CD4-positive, alpha-beta T cell treated with Interleukin-2 at 100 ng/mL for 4 hours (primary cell): ENCODE measurements at regions not wholly inside any gene's neighbourhood (a gene's known extent, or its start where the extent isn't known, plus 50 kb on each side); places are given as distances from the start of the nearest gene placed in this dataset.

Experiments
- DNase-seq: peaks from one replicate; pipeline ENCODE4 v3.0.0-alpha.2; 2020; ENCODE audit warnings: low spot score

DNA sequence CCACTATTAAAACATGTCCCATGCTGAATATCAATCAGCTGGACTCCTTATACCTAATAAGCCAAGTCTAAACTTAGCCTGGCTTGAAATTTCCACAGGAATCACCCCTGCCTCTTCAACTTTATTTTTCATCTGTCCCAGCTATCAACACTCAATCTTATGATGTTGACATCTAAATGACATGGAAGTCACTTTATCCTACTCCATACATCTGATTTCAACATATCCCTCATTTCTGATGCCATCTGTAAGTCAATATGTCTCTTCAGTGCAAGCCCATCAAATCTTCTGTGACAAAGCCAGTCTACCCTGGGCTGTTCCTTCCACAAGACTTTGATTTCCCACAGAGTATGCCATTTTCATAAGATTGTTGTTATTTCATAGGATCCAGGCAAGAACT is 143.6 kb upstream of the SEMA6D start:
- no peak for DNase-seq

DNA sequence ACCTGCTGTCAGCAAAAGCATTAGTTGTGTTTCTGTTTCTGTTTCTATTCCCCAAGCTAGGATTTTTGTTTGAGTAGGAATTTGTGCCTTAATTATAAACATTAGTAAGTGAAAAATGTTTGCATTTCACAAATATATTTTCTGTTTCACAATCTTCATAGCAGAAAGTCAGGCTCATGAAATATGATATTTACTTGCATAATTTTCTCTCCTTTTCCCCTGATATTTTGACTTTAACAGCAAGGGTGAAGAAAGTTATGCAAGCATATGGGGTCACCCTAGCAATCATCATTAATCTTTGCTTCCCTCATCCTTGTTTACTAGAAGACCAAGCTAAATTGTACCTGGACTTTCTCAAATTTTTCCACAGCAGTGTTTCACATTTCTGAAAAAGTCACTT is 140.3 kb upstream of the SEMA6D start:
- DNase-seq, result no peak

DNA sequence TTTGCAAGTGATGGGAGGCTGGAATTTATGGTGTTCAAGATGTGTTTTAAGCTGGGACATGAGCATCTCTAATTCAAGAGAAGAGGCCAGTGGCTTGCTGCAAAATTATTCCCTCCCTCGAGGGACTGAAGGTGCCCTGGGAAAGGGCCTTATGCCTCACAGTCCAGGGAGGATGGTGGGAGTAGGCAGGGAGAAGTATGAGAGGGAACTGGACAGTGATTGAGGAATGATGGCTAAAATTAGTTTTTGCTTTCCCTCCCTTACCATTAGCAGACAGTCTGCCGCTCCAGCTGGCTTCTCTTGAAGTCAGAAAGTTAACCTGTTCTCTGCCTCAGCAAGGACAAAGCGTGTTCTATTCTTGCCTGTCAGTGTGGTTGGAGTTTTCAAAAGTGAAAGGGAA is 139.8 kb upstream of the SEMA6D start:
- no peak for DNase-seq

DNA sequence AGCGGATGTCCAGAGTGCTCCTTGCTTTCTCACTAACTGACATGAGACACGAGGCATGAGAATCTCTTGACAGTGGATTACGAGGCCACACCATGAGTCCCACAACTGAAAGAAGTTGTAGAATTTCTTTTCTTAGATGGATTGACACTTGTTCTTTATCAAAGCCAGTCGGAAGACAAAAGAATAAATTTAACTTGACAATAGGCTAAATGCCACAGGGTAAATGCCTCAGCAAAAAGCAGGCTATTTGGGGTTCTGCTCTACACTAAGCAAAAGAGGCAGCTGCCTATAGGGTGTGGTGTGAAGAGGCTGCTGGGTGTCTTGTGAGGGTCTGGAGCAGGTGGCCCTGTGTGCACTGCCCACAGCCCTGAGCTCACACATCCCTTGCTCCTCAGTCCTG is 135.1 kb upstream of the SEMA6D start:
- no peak for DNase-seq

DNA sequence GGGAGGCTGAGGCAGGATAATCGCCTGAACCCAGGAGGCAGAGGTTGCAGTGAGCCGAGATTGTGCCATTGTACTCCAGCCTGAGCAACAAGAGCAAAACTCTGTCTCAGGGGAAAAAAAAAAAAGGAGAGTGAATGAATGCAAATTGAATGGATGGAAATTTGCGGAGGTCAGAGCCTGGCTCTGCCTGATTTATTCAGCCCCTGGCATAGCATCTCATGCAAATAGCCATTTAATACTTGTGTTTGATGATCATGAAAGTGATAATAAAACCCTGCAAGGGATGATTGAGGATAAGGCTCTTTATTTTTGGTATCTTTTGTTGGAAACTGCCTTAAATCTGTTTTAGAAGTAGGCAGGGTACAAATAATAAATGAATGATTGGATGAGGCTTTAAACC is 133.0 kb upstream of the SEMA6D start:
- DNase-seq, result no peak

DNA sequence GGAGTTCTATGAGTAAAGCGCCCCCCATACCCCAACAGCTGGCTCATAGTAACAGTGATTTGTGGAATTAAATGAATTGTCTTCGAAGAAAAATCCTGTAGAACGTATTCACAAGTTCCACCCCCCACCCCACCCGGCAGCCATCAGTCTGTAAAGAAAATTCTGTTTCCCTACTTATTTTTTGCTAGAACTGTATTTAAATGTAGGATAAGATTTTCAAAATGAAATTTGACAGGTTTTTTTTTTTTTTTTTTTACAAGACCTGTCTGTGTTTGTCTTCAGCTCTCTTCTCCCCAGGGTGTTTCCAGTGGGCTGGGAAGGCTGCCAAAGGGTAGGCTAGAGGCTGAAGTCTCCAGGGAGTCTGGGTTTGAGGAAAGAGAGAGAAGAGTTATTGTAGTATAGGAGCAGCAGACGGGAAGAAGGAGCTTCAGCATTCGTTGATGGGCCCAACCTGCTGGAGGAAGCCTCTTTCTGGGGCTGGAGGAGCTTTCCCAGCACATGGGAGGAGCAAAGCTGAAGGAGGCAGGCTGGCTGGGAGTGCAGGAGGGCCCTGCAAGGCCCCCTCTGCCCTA is 130.6 kb upstream of the SEMA6D start:
- no peak for DNase-seq

DNA sequence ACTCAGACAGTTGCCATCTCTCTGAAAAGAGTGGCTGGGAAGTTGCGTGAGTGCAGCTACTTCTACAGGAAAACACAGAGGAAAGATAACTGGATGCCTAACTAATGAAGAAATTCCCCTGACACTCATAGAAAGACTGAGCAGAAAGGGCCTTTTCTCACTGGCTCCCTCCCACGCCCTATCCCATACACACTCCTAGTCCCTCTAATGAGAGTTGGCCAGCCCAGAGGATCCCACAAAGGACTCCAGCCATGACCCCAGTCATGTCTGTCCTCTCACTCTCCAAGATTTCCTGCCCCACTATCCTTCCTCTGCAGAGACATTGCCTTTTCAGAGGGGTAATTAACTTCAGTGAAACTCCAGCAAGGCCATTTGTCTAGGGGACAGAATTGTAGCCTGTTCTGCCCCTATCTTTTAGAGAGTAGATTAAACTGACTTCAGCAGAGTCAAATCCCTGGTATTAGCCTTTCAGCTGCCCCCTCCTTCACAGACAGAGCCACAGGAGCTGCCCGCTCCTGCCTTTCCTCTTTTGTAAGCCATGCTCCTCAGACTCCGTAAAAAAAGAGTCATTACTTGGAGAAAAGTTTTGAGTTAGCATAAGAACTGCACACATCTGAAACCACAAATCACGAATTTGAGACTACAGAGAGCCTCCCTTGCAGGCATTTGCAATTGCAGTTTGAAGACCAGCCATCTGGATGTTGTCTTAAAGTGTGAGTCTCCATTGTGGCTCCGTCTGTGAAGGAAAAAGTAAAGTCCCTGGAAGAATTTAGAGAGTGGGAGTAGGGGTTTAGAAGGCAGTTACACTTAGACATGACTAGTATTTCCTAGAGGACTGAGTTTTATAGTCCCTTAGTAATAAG is 129.1 kb upstream of the SEMA6D start:
- DNase-seq, result no peak

DNA sequence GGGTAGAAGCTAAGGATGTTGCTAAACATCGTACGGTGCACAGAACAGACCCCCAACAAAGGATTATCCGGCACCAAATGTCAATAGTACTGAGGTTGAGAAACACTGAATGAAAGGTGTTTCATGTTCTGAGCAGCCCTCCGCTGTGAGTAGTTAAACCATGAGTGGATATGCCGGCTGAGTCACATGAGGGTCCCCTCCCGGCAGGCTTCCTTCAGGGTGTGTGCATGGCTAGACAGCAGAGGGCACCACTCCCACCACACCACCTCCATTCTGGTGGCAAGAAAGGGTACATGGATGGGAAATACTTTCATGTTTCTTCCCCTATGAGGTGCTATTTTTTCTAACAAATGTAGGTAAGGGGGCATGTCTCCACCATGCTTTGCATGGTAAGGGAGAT is 128.3 kb upstream of the SEMA6D start:
- no peak for DNase-seq

DNA sequence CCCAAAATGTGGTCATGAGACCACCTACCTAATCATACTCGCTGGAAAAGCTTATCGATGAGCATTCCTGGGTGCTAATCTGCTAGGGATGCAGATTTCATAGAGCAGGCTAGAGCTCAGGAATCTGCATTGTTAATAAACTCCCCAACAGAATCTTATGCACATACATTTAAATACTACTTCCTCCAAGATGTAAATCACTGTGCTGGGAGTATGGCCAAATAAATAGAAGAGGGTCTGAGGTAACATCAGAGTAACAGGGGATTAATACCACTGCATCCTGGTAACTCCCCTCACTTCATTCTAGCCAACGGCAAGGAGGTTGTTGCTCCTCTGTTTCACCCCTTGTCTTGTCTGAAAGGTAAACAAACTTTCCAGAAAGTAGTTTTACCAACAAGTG is 118.3 kb upstream of the SEMA6D start:
- no peak for DNase-seq

DNA sequence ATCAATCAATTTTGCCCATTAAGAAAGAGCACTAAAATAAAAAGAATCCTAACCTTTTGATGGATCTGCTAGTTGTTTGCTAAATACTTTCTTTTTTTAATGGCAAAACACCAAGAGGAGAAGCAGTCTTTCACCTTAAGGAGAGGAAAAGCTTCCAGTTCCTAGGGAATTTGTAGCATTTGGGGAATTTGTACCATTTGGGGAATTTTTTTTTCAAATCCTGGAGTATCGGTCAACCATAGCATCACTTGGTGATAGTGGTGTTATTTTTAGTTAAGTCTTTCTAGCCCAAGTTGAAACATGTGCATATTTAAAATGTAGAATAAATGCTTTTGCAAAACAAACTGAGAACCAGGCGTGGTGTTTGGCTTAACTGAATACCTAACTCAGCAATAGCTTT is 117.5 kb upstream of the SEMA6D start:
- DNase-seq, result no peak

DNA sequence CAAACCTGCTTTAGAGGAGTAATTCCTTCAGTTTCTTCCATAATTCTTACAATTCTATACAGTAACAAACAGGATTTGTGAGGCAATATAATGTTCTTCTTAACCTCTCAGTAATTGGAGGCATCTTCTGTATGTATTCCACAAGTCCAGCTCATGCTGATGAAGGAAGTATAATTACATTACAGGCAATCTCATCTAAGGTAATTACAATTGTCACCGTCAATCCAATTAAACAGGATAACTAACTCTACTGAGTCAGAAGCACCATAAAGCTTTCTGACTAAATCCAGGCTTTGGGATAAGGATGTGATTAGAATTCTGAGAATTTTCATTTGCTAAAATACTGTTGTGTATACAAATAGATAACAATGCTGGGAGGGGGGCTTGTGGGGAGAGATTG is 115.2 kb upstream of the SEMA6D start:
- DNase-seq, result no peak

DNA sequence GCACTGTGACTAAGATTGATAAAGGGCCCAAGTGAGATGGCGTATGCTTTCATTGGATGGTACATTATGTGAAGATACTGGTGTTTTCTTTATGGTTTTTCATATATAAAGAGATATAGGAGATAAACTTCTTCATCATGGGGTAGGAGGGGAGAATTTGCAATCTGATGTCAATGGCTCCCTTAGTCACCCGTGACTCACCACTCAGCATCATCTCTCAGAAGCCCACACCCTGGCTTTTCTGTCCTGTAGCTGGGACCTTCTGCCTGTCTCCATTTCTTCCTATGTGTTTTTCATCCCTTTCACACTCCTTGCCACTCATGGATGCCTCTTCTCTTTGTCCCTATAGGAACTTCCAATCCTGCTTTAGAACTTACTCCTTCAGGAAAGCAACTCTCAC is 114.3 kb upstream of the SEMA6D start:
- DNase-seq, result no peak

DNA sequence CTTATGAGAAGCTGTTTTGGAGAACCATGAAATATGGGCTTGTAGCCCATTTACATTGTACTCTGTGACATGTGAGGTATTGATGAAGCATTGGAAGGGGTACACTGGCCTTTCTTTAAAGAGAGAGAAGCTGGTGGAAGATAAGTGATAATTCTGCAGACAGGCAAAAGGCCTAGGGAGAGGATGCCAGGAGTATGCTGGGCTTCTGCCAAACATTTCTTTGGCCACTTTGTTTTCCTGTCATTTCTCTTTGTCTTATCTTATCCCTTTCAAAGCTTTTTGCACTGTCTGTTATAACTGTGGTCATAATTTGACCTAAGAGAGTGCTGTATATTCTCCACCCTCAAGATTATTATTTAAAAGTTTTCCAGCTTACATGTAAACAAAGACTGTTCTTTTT is 109.6 kb upstream of the SEMA6D start:
- DNase-seq, result no peak

DNA sequence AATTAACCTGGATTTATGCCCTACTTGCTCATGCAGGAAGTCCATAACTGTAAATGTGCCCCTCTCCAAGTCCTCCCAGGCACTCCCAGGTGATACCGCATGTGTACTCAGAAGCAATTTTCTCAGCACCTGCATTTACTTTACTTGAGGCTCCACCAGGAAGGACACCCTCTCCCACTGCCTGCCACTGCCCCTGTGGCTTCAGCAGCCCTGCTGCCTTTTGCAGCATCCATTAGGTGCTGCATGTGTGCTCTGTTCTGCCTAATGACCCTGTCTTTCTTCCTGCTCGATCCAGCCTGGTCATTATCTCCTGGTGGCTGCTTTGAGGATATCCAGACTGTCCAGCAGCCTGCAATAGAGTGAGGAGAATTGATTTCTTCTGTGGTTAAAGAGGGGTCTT is 107.6 kb upstream of the SEMA6D start:
- no peak for DNase-seq

DNA sequence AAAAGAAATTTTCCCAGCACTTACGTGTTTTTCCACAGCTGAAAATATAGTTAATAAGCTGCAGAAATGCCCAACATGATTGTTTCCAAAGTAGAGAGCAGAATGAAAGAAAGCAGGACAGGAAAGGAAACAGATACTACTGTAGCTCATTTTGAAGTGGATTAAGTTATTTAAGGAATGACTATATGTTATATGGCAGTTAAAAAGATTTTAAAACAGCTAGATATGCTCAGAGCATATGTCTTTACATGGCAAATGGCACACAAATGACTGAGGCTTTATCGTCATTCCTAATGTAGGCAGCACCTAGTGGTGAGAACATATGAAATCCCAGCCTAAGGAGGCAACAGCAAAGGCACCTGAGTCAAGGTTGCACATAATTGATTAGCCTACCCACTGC is 106.6 kb upstream of the SEMA6D start:
- DNase-seq, result no peak

DNA sequence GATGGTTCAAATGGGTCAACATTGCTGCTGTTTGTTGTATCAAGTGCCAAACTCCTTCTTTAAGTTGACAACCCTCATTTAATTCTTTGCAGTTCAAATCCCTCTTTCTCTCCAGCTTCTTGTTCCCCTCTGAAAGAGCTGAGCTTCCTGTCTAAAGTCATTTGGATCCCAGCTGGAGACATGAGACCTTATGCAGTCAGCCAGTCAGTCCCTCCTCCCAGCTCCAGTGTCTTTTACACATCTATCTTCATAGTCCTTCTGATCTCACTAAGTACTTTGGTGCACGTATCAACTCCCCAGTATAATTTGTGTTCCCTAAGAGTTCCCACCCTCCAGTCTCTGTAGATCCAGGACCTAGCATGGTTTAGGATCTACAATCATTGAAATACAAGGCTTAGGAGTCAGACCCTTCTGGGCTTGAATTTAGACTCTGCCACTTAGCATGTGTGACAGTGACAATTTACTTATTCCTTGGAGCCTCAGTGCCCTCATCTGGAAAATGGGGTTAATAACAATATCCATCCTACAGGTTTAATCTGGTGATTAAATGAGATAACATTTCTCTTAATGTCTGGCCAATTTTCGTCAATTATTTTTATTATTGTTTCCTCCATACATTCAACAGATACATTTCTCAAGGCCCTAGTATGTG is 102.8 kb upstream of the SEMA6D start:
- no peak for DNase-seq

DNA sequence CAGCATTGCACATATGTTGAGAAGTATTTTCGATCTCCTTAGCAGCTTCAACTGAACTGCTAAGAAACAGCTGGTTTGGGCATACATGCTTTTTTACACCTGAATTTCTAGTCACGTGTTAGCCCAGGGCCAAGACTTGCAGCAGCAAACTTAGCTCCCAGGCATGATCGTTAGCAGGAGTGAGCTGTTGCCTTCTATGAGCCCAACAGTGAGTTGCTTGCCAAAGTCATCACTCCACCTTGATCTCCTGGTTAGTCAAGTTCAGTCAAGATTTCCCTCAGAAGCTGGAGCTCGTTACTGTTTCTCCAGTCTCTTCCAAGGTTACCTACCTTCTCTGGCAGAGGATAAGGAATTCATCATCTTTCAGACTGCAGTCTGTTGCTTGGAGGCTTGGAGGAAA is 100.4 kb upstream of the SEMA6D start:
- no peak for DNase-seq

DNA sequence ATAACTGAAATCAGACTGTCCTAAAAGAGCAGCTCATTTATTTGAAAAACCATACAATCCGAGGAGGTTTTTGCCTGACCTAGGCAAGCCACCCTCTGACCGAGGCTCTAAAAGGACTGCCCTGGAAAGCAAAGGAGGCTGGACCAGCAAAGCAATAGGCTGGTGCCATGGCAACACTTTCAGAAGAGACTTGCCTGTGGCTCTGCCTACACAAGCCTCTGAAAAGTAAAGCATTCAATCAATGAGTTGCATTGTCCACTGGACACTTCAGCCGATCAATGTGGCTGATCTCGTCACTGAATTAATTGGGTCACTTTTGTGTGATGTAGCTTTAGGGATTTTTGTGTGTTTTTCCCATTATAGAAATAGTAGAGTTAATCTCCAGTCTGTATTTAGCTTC is 99.1 kb upstream of the SEMA6D start:
- DNase-seq, result no peak

DNA sequence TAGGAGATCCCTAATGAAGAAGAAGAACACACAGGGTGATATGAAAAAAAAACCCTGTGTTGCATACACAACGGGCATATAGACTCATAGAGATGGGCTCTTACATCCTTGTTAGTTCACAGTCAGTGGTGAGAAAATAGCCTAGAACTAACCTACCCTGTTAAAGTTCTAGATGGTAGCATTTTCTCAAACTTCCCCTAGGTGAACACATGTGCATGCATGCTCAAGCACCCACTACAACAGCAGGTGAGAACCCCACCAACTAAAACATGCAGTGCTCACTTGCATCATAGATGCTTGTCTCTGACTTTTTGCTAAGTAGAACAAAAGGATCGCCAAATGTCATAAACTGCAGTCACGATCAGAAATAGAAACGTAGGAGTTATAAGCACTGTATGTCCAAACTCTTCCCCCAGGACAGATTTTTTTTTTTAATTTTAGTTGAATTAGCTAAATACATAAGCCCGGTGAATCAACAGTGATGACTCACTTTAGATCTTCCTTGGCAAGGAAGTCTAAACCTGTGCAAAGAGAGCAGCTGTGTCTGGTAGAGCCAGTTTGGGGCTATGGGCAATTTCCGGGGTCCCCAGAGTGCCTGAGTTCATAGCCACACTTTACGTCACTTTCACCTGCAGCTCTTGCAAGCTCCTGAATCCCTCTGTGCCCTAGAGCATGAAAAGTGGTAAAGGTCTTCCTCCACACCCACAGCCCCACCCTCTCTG is 96.2 kb upstream of the SEMA6D start:
- DNase-seq, result no peak

DNA sequence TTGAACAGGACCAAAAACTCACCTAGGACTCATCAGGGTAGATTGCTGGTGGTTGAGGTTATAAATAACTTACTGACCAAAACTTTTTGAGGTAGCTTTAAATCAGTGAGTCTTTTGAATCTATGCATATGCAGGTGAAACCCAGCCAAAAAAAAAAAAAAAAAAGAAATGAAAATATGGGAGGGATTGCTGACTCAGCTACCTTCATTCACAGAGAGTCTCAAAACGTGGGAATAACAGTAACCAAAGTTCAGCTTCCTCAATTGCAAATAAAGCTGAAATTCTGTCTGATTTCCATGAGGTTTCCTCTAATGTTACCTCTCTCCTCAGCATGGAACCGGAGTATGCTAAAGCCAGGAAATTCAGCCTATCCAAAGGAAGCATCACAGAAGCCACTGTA is 95.2 kb upstream of the SEMA6D start:
- no peak for DNase-seq

DNA sequence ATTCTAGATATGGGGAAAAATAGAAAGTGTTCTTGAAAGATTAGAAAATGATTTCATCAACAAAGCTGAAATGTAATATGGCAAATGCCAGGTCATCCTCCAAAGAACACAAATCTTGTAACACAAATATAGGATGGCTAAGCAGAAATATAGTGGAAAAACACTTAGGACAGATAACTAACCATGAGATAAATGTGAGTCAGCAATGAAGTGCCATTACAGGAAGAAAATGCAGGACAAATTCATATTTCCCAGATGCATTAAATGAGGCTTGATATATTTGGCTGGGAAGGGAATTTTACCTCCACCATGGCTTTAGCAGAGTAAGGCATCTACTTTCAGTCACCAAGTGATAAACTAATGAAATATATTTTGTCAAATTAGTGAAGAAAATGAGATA is 92.8 kb upstream of the SEMA6D start:
- DNase-seq, result no peak

DNA sequence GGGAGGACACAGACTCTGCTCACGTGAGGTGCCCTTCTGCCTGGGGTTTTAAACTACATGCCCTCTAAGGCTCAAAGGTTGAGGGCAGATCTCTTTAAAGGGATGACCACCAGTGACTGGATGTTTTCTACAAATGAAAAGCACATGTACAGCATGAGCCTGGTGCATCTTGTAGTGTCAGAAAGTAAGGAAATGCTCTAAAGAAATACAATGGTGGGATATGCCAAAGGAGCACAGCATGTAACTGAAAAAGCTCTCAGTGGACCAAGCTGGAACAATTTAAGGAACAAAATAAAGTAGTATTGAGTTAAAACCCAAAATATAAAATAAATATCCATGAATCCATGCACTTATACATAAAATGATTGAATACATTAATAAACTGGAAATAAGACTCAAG is 78.3 kb upstream of the SEMA6D start:
- DNase-seq, result no peak

DNA sequence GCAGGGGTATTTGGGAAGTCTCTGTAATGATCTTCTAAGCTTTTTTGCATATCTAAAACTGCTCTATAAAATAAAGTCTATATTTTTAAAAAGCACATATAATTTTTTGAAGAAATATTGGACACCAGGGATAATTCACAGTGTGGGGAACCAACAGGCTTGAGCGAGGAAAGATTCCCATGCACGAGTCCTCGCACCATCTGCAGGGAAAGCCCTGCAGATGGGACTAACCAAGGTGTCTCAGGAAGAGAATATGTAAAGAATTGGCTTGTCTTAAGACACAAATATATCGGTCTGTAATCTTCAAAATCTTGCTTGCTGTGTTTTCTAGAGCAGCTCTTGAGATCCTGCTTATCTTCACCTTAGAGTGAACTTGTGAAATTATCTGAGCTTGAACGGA is 77.2 kb upstream of the SEMA6D start:
- DNase-seq, result no peak
